Transverse colon (tissue), 4 donors: ENCODE measurements at regions not wholly inside any gene's neighbourhood (a gene's known extent, or its start where the extent isn't known, plus 50 kb on each side); places are given as distances from the start of the nearest gene placed in this dataset.

Experiments used
- CTCF ChIP-seq, 5 experiments: fragments of 200-600 bp in 3 of 5; fragments of 450-650 bp in 2 of 5; sonication (generic) in 3 of 5; IDR thresholded peaks; 1 replicate in 2 of 5; 2 replicates in 3 of 5; pipeline ENCODE4 v1.5.1; 2016 to 2017; ENCODE audit warnings: antibody characterized with exemption in 5 of 5, inconsistent platforms in 3 of 5, mild to moderate bottlenecking in 2 of 5, moderate library complexity in 1 of 5
- POLR2A ChIP-seq: fragments of 450-650 bp; IDR thresholded peaks from one replicate; pipeline ENCODE4 v1.6.1; 2016; ENCODE audit warnings: antibody characterized with exemption, mild to moderate bottlenecking, moderate library complexity
- POLR2AphosphoS5 ChIP-seq, 3 donors: sonication (generic); formaldehyde crosslinking; IDR thresholded peaks; one replicate each; pipeline ENCODE4 v1.6.1; 2016; ENCODE audit warnings: antibody characterized with exemption in 3 of 3

GRCh38 chr21:16047904-16048303 lies 318.1 kb downstream of the USP25 start:
- no peak for TF ChIP-seq CTCF (IDR thresholded peaks at IDR 0.05)
- no peak for TF ChIP-seq POLR2AphosphoS5 (IDR thresholded peaks at IDR 0.05)
- TF ChIP-seq POLR2A: no peak
